K562 (cell line): ENCODE measurements at regions not wholly inside any gene's neighbourhood (a gene's known extent, or its start where the extent isn't known, plus 50 kb on each side); places are given as distances from the start of the nearest gene placed in this dataset.

Source experiments
- EZH2 ChIP-seq: IDR thresholded peaks from 2 replicates; pipeline ENCODE4 v1.6.1; 2012; ENCODE audit warnings: low read depth, mild to moderate bottlenecking, inconsistent platforms, low read length, borderline replicate concordance
- MAZ ChIP-seq, 2 experiments: fragments of 450-650 bp in 1 of 2; sonication (generic) in 1 of 2; formaldehyde crosslinking; IDR thresholded peaks in 1 of 2; conservative IDR thresholded peaks in 1 of 2; 2 replicates each; pipeline versions ENCODE4 v1.4.0 to v1.5.0; 2020; ENCODE audit warnings: mild to moderate bottlenecking in 1 of 2, missing genetic modification reagents in 1 of 2
- MXI1 ChIP-seq: IDR thresholded peaks from 2 replicates; pipeline ENCODE4 v1.6.1; 2011; ENCODE audit warnings: low read depth, mild to moderate bottlenecking, improper control_type of control experiment, low read length
- NRF1 ChIP-seq, 2 experiments: fragments of 450-650 bp; IDR thresholded peaks in 1 of 2; conservative IDR thresholded peaks in 1 of 2; 2 replicates each; pipeline ENCODE4 v1.6.1; 2014; ENCODE audit warnings: mild to moderate bottlenecking in 2 of 2
- POLR2A ChIP-seq: fragments of 450-650 bp; conservative IDR thresholded peaks from 2 replicates; pipeline ENCODE4 v1.6.1; 2016
- TAF9B ChIP-seq: fragments of 450-650 bp; IDR thresholded peaks from 2 replicates; pipeline ENCODE4 v1.6.1; 2018; ENCODE audit warnings: mild to moderate bottlenecking; ENCODE audit not compliant: partially characterized antibody
- TEAD2 ChIP-seq: fragments of 450-650 bp; IDR thresholded peaks from 2 replicates; pipeline ENCODE4 v1.6.1; 2016; ENCODE audit warnings: missing genetic modification characterization, control low read depth, missing compliant biosample characterization
- ZBED1 ChIP-seq: IDR thresholded peaks from 2 replicates; pipeline ENCODE4 v1.6.1; 2014
- ZNF165 ChIP-seq: fragments of 250-450 bp; sonication (Bioruptor Pico); IDR thresholded peaks from 2 replicates; pipeline ENCODE4 v1.4.0; 2020; ENCODE audit warnings: borderline replicate concordance
- TF ChIP-seq, protein P1 (sequence below), 3 experiments: IDR thresholded peaks in 2 of 3; conservative IDR thresholded peaks in 1 of 3; 2 replicates each; pipeline ENCODE4 v1.5.1; 2011 to 2012; ENCODE audit warnings: low read length in 3 of 3, mild to moderate bottlenecking in 3 of 3, control low read depth in 2 of 3, improper control_type of control experiment in 1 of 3, inconsistent platforms in 1 of 3, low read depth in 1 of 3, mixed read lengths in 1 of 3, moderate library complexity in 1 of 3; ENCODE audit not compliant: insufficient read depth in 2 of 3
- TF ChIP-seq, protein P2 (sequence below): sonication (generic); formaldehyde crosslinking; IDR thresholded peaks from 2 replicates; pipeline ENCODE4 v1.8.1; 2023; ENCODE audit warnings: mild to moderate bottlenecking, missing genetic modification reagents, moderate library complexity

DNA sequence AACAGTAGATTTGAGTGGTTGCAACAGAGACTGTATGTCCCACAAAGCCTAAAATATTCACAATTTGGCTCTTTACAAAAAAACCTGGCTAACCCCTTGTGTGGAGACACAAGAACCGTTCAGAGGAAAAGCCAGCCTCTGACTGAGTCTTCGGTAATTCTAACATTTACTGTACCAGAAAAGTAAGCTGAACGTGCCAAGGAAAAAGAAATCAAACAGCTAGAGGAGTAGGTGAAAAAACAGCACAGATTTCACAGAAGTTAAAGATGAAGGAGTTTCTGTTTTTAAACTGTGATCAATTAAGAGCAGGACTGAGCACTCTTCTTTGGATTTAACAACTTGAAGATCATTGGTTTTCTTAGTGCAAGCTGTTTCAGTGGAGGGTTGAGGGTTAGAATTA, 424.7 kb upstream of the KIRREL3 start:
- TF ChIP-seq MXI1 (no peak), NRF1 (conservative IDR thresholded peaks at IDR 0.05 in 1 of 2, IDR thresholded peaks at IDR 0.05 in 1 of 2) (no peak), POLR2A (no peak), ZBED1 (no peak), TAF9B (no peak), EZH2 (no peak), TEAD2 (tag) (no peak), MAZ (CRISPR knock-in tag; conservative IDR thresholded peaks at IDR 0.05 in 1 of 2, IDR thresholded peaks at IDR 0.05 in 1 of 2) (no peak), ZNF165 (CRISPR knock-in tag) (no peak)
- TF ChIP-seq, protein P1, sequence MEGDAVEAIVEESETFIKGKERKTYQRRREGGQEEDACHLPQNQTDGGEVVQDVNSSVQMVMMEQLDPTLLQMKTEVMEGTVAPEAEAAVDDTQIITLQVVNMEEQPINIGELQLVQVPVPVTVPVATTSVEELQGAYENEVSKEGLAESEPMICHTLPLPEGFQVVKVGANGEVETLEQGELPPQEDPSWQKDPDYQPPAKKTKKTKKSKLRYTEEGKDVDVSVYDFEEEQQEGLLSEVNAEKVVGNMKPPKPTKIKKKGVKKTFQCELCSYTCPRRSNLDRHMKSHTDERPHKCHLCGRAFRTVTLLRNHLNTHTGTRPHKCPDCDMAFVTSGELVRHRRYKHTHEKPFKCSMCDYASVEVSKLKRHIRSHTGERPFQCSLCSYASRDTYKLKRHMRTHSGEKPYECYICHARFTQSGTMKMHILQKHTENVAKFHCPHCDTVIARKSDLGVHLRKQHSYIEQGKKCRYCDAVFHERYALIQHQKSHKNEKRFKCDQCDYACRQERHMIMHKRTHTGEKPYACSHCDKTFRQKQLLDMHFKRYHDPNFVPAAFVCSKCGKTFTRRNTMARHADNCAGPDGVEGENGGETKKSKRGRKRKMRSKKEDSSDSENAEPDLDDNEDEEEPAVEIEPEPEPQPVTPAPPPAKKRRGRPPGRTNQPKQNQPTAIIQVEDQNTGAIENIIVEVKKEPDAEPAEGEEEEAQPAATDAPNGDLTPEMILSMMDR (IDR thresholded peaks at IDR 0.05 in 2 of 3, conservative IDR thresholded peaks at IDR 0.05 in 1 of 3; ENCODE audit: insufficient read depth in 2 of 3, low read depth in 1 of 3, low read length in 3 of 3): no peak
- TF ChIP-seq, protein P2, sequence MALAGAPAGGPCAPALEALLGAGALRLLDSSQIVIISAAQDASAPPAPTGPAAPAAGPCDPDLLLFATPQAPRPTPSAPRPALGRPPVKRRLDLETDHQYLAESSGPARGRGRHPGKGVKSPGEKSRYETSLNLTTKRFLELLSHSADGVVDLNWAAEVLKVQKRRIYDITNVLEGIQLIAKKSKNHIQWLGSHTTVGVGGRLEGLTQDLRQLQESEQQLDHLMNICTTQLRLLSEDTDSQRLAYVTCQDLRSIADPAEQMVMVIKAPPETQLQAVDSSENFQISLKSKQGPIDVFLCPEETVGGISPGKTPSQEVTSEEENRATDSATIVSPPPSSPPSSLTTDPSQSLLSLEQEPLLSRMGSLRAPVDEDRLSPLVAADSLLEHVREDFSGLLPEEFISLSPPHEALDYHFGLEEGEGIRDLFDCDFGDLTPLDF (CRISPR knock-in tag): no peak
